ENCODE measurements at regions not wholly inside any gene's neighbourhood (a gene's known extent, or its start where the extent isn't known, plus 50 kb on each side); places are given as distances from the start of the nearest gene placed in this dataset.

- TF ChIP-seq CTCF (IDR thresholded peaks at IDR 0.05 in 2 of 3, conservative IDR thresholded peaks at IDR 0.05 in 1 of 3; ENCODE audit: borderline replicate concordance in 1 of 3, insufficient read depth in 1 of 3, low read depth in 2 of 3, low read length in 2 of 3) (no peak), EZH2 (IDR thresholded peaks at IDR 0.05) (no peak), REST (IDR thresholded peaks at IDR 0.05; ENCODE audit: low read depth) (no peak), POLR2A (IDR thresholded peaks at IDR 0.05; ENCODE audit: borderline replicate concordance, extremely low read depth, insufficient read depth, insufficient read length) (no peak), RAD21 (IDR thresholded peaks at IDR 0.05; ENCODE audit: low read depth) (no peak), SRF (IDR thresholded peaks at IDR 0.05; ENCODE audit: low read depth) (no peak), CEBPB (IDR thresholded peaks at IDR 0.05; ENCODE audit: low read depth) (no peak), MAX (IDR thresholded peaks at IDR 0.05) (no peak), POLR2AphosphoS5 (IDR thresholded peaks at IDR 0.05; ENCODE audit: low read depth, low read length) (no peak), ZBTB33 (IDR thresholded peaks at IDR 0.05; ENCODE audit: extremely low read depth, insufficient replicate concordance, low read length) (no peak), YY1 (IDR thresholded peaks at IDR 0.05; ENCODE audit: extremely low read depth, insufficient replicate concordance, low read depth, low read length) (no peak), SP1 (IDR thresholded peaks at IDR 0.05; ENCODE audit: low read depth) (no peak), EGR1 (IDR thresholded peaks at IDR 0.05; ENCODE audit: low read depth) (no peak), EZH2phosphoT487 (IDR thresholded peaks at IDR 0.05; ENCODE audit: borderline replicate concordance) (no peak)
Measured at GRCh38 chr16:26505496-26505895, 561.2 kb upstream of the C16orf82 start.
